Panc1 (cell line): ENCODE measurements at regions not wholly inside any gene's neighbourhood (a gene's known extent, or its start where the extent isn't known, plus 50 kb on each side); places are given as distances from the start of the nearest gene placed in this dataset.

Experiments used
- ATAC-seq: fragments of 200-7000 bp; cut with Tn5 transposase; 2 replicates; pipeline ENCODE4 v1.9.1; 2020; ENCODE audit warnings: mild to moderate bottlenecking, moderate library complexity
- BruUV-seq: library from RNA; stranded (reverse); fragments of 400-500 nt; replicated peaks from 2 replicates; lab custom pipeline; 2021; lab: Mats Ljungman, UMichigan
- CTCF ChIA-PET: fragments of 300-600 bp; sonication (Branson Sonifier 250); formaldehyde crosslinking; loops from one replicate; lab custom pipeline; 2022; ENCODE audit warnings: antibody characterized with exemption; lab: Charles Lee
- POLR2A ChIA-PET: fragments of 300-600 bp; sonication (Branson Sonifier 250); formaldehyde crosslinking; loops from one replicate; lab custom pipeline; 2022; ENCODE audit warnings: antibody characterized with exemption; lab: Charles Lee
- DNase-seq: peaks from one replicate; pipeline ENCODE4 v3.0.0-alpha.2; 2010; ENCODE audit warnings: low read depth, low spot score
- H3K27ac ChIP-seq: 2 replicates; pipeline ENCODE4 v1.5.1; 2011; ENCODE audit warnings: mild to moderate bottlenecking, low read length, inconsistent platforms
- H3K27me3 ChIP-seq: fragments of 200-500 bp; sonication (Bioruptor generic); 2 replicates; pipeline ENCODE4 v1.6.0; 2014; ENCODE audit warnings: low read length, inconsistent platforms; ENCODE audit not compliant: control insufficient read depth, insufficient read depth
- H3K36me3 ChIP-seq: fragments of 200-500 bp; sonication (Bioruptor generic); 2 replicates; pipeline ENCODE4 v1.5.1; 2014; ENCODE audit warnings: inconsistent platforms, mild to moderate bottlenecking, low read length, moderate library complexity; ENCODE audit not compliant: control insufficient read depth, insufficient read depth
- H3K4me1 ChIP-seq: 2 replicates; pipeline ENCODE4 v1.5.1; 2011; ENCODE audit warnings: inconsistent platforms, mild to moderate bottlenecking, low read length, moderate library complexity; ENCODE audit not compliant: control insufficient read depth, insufficient read depth
- H3K4me3 ChIP-seq, 2 experiments: 2 replicates each; pipeline ENCODE4 v1.5.1; 2011 to 2012; ENCODE audit warnings: low read depth in 2 of 2, low read length in 2 of 2, mild to moderate bottlenecking in 2 of 2, inconsistent platforms in 1 of 2, moderate library complexity in 1 of 2
- H3K9me3 ChIP-seq: fragments of 200-500 bp; sonication (Bioruptor generic); 2 replicates; pipeline ENCODE4 v1.5.1; 2014; ENCODE audit warnings: low read depth, mild to moderate bottlenecking, inconsistent platforms, low read length, moderate library complexity; ENCODE audit not compliant: control insufficient read depth, insufficient read depth
- CTCF ChIP-seq: fragments of 450-650 bp; IDR thresholded peaks from 2 replicates; pipeline ENCODE4 v1.5.1; 2017; ENCODE audit warnings: mild to moderate bottlenecking
- POLR2AphosphoS5 ChIP-seq: IDR thresholded peaks from 2 replicates; pipeline ENCODE4 v1.6.1; 2012; ENCODE audit warnings: mild to moderate bottlenecking, low read depth, low read length, moderate library complexity
- REST ChIP-seq, 2 experiments: IDR thresholded peaks; 2 replicates each; pipeline ENCODE4 v1.6.1; 2011 to 2012; ENCODE audit warnings: low read depth in 2 of 2, control low read depth in 1 of 2, low read length in 1 of 2, mild to moderate bottlenecking in 1 of 2, moderate library complexity in 1 of 2; ENCODE audit not compliant: insufficient read depth in 1 of 2
- SIN3A ChIP-seq: IDR thresholded peaks from 2 replicates; pipeline ENCODE4 v1.6.1; 2012; ENCODE audit warnings: low read depth, mild to moderate bottlenecking, low read length, moderate library complexity, borderline replicate concordance; ENCODE audit not compliant: insufficient read depth
- TCF7L2 ChIP-seq: IDR thresholded peaks from 2 replicates; pipeline ENCODE4 v1.6.1; 2011; ENCODE audit warnings: mild to moderate bottlenecking, low read depth, low read length, inconsistent platforms
- in situ Hi-C: cut with HindIII; loops from 2 replicates; pipeline ENCODE4 v1.10.0; 2016; ENCODE audit warnings: low sequenced_read_pairs, low pct_unique_long_range_greater_than_20kb
- intact Hi-C: fragments of 100-400 bp; cut with micrococcal nuclease; formaldehyde crosslinking; loops from one replicate; pipeline ENCODE4 v1.10.0; 2022; ENCODE audit not compliant: unreplicated experiment

- BruUV-seq = no TSS peak
- in situ Hi-C loops (no loop called here), intact Hi-C loops (no loop called here)
- no peak for TF ChIP-seq TCF7L2
- no peak for TF ChIP-seq SIN3A
- no peak for TF ChIP-seq REST (IDR thresholded peaks at IDR 0.05; ENCODE audit: insufficient read depth in 1 of 2, low read depth in 2 of 2, low read length in 1 of 2)
- no peak for TF ChIP-seq CTCF
- TF ChIP-seq POLR2AphosphoS5 = no peak
- Histone ChIP-seq H3K36me3 (no peaks in the 10 kb centered on the region), H3K4me3 (no peak overlapping the region), H3K27me3 (no peaks in the 10 kb centered on the region), H3K9me3 (no peaks in the 10 kb centered on the region), H3K4me1 (no peaks in the 10 kb centered on the region), H3K27ac (no peak overlapping the region)
- CTCF ChIA-PET = no interaction called here
- no peak for DNase-seq
- no peak for ATAC-seq
- POLR2A ChIA-PET = no interaction called here
These were observed 358.6 kb upstream of the LYPLAL1 start for GRCh38 chr1:218815076-218815475.

- H3K4me1 ChIP-seq = no peaks in the 10 kb centered on the region
- no peaks in the 10 kb centered on the region for H3K9me3 ChIP-seq
- no peak for DNase-seq
- H3K36me3 ChIP-seq = no peaks in the 10 kb centered on the region
- intact Hi-C loops (no loop called here), in situ Hi-C loops (no loop called here)
- H3K27ac ChIP-seq = no peak overlapping the region
- TF ChIP-seq POLR2AphosphoS5 = no peak
- no peaks in the 10 kb centered on the region for H3K27me3 ChIP-seq
- POLR2A ChIA-PET = no interaction called here
- ATAC-seq = no peak
- no peak overlapping the region for H3K4me3 ChIP-seq
- BruUV-seq = no TSS peak
- CTCF ChIA-PET = interaction anchor here (0.6 kb wide), 1 partner anchor 21 kb away, joined by 3 read pairs; no protein-coding TSS in a partner anchor
These were observed 356.6 kb upstream of the LYPLAL1 start for GRCh38 chr1:218817071-218817470.

GRCh38 chr1:218817691-218818465 is 355.8 kb upstream of the LYPLAL1 start:
- Histone ChIP-seq H3K36me3 (no peaks in the 10 kb centered on the region), H3K4me3 (no peak overlapping the region), H3K4me1 (no peaks in the 10 kb centered on the region), H3K27ac (no peak overlapping the region), H3K9me3 (no peaks in the 10 kb centered on the region), H3K27me3 (no peaks in the 10 kb centered on the region)
- in situ Hi-C loops (no loop called here), intact Hi-C loops (no loop called here)
- no peak for TF ChIP-seq TCF7L2
- TF ChIP-seq POLR2AphosphoS5 = no peak
- no peak for TF ChIP-seq REST (IDR thresholded peaks at IDR 0.05; ENCODE audit: insufficient read depth in 1 of 2, low read depth in 2 of 2, low read length in 1 of 2)
- TF ChIP-seq SIN3A = no peak
- TF ChIP-seq CTCF = no peak
- POLR2A ChIA-PET = no interaction called here
- ATAC-seq = peak; percentile 65; the same call in 1 of the 2 replicates
- DNase-seq = no peak
- BruUV-seq = no TSS peak
- CTCF ChIA-PET = interaction anchor here (0.6 kb wide), 1 partner anchor 22 kb away, joined by 3 read pairs; no protein-coding TSS in a partner anchor
